NCI-H2227 (cell line): ENCODE measurements at regions not wholly inside any gene's neighbourhood (a gene's known extent, or its start where the extent isn't known, plus 50 kb on each side); places are given as distances from the start of the nearest gene placed in this dataset.

Experiments
- DNase-seq: peaks from one replicate; lab custom pipeline; 2025; ENCODE audit not compliant: unreplicated experiment; lab: John Stamatoyannopoulos, UW

- DNase-seq = no peak
Measured at GRCh38 chr6:168213121-168213524, 106.5 kb downstream of the DACT2 start.

- no peak for DNase-seq
Measured at GRCh38 chr6:168212362-168212761, 107.2 kb downstream of the DACT2 start.

- no peak for DNase-seq
Measured at GRCh38 chr6:168211681-168212080, 107.9 kb downstream of the DACT2 start.

GRCh38 chr6:168210239-168211105, 109.1 kb downstream of the DACT2 start:
- DNase-seq = no peak

GRCh38 chr6:168209420-168209819, 110.2 kb downstream of the DACT2 start:
- DNase-seq = no peak

GRCh38 chr6:168208854-168209253, 110.7 kb downstream of the DACT2 start:
- DNase-seq = no peak

- DNase-seq = no peak
Measured at GRCh38 chr6:168208402-168208801, 111.2 kb downstream of the DACT2 start.

GRCh38 chr6:168207421-168208175, 112.0 kb downstream of the DACT2 start:
- no peak for DNase-seq

GRCh38 chr6:168206661-168207274, 112.8 kb downstream of the DACT2 start:
- no peak for DNase-seq

GRCh38 chr6:168206186-168206585, 113.4 kb downstream of the DACT2 start:
- DNase-seq = no peak

- no peak for DNase-seq
Measured at GRCh38 chr6:168201799-168202198, 117.8 kb downstream of the DACT2 start.

GRCh38 chr6:168201383-168201782, 118.2 kb downstream of the DACT2 start:
- DNase-seq = no peak

GRCh38 chr6:168200571-168201134, 118.9 kb downstream of the DACT2 start:
- DNase-seq = no peak

GRCh38 chr6:168198302-168199180, 119.5 kb upstream of the FRMD1 start:
- DNase-seq = no peak

GRCh38 chr6:168197636-168198301, 118.8 kb upstream of the FRMD1 start:
- DNase-seq = no peak

- DNase-seq = no peak
Measured at GRCh38 chr6:168196881-168197635, 118.0 kb upstream of the FRMD1 start.

GRCh38 chr6:168196385-168196860, 117.4 kb upstream of the FRMD1 start:
- no peak for DNase-seq

GRCh38 chr6:168195712-168196111, 116.7 kb upstream of the FRMD1 start:
- DNase-seq = no peak
